A673 (cell line): ENCODE measurements at regions not wholly inside any gene's neighbourhood (a gene's known extent, or its start where the extent isn't known, plus 50 kb on each side); places are given as distances from the start of the nearest gene placed in this dataset.

Source experiments
- BruUV-seq: library from RNA; stranded (reverse); fragments of 400-500 nt; replicated peaks from 2 replicates; lab custom pipeline; 2021; lab: Mats Ljungman, UMichigan
- CTCF ChIA-PET: fragments of 300-600 bp; sonication (Branson Sonifier 250); formaldehyde crosslinking; loops from one replicate; lab custom pipeline; 2022; ENCODE audit warnings: antibody characterized with exemption; lab: Charles Lee
- POLR2A ChIA-PET: fragments of 300-600 bp; sonication (Branson Sonifier 250); formaldehyde crosslinking; loops from one replicate; lab custom pipeline; 2022; ENCODE audit warnings: antibody characterized with exemption; ENCODE audit not compliant: low non-redundant PET; lab: Charles Lee
- DNase-seq: peaks from one replicate; pipeline ENCODE4 v3.0.0-alpha.2; 2015; ENCODE audit warnings: low spot score
- H3K27ac ChIP-seq: fragments of 200-600 bp; sonication (generic); 2 replicates; pipeline ENCODE4 v1.5.1; 2016; ENCODE audit warnings: mixed run types, low read depth, mild to moderate bottlenecking, mixed read lengths, antibody characterized with exemption, low read length; ENCODE audit not compliant: poor library complexity, severe bottlenecking
- H3K27me3 ChIP-seq: fragments of 200-600 bp; sonication (generic); replicated peaks from 2 replicates; pipeline ENCODE4 v1.6.1; 2017; ENCODE audit warnings: mixed run types, low read depth, mild to moderate bottlenecking, mixed read lengths, antibody characterized with exemption, low read length; ENCODE audit not compliant: insufficient read depth, poor library complexity
- H3K36me3 ChIP-seq: fragments of 200-600 bp; sonication (generic); 2 replicates; pipeline ENCODE4 v1.6.1; 2016; ENCODE audit warnings: mixed run types, mild to moderate bottlenecking, mixed read lengths, antibody characterized with exemption, low read length; ENCODE audit not compliant: insufficient read depth, poor library complexity, severe bottlenecking
- H3K4me1 ChIP-seq: fragments of 200-600 bp; sonication (generic); 2 replicates; pipeline ENCODE4 v1.6.1; 2017; ENCODE audit warnings: mixed run types, mild to moderate bottlenecking, mixed read lengths, antibody characterized with exemption, low read length; ENCODE audit not compliant: insufficient read depth, poor library complexity, severe bottlenecking
- H3K4me3 ChIP-seq: fragments of 200-600 bp; sonication (generic); 2 replicates; pipeline ENCODE4 v1.5.1; 2016; ENCODE audit warnings: low read depth, mixed run types, mild to moderate bottlenecking, mixed read lengths, low read length; ENCODE audit not compliant: poor library complexity, severe bottlenecking
- H3K9me3 ChIP-seq: fragments of 200-600 bp; sonication (generic); 2 replicates; pipeline ENCODE4 v1.6.1; 2016; ENCODE audit warnings: mixed run types, low read depth, mild to moderate bottlenecking, mixed read lengths, antibody characterized with exemption, low read length; ENCODE audit not compliant: poor library complexity, severe bottlenecking
- CTCF ChIP-seq: fragments of 300-800, 200-600 bp; sonication (generic); conservative IDR thresholded peaks from 2 replicates; pipeline ENCODE4 v1.5.1; 2017; ENCODE audit warnings: low read depth, mild to moderate bottlenecking, antibody characterized with exemption, low read length, moderate library complexity, mixed read lengths
- EZH2 ChIP-seq: fragments of 200-600 bp; sonication (generic); IDR thresholded peaks from 2 replicates; pipeline ENCODE4 v1.6.1; 2017; ENCODE audit warnings: borderline replicate concordance, low read depth, mild to moderate bottlenecking, mixed read lengths, antibody characterized with exemption, low read length; ENCODE audit not compliant: poor library complexity, severe bottlenecking
- intact Hi-C: fragments of 100-400 bp; cut with micrococcal nuclease; formaldehyde crosslinking; loops from one replicate; pipeline ENCODE4 v1.10.0; 2022; ENCODE audit not compliant: unreplicated experiment

GRCh38 chr6:101015541-101015940, 134.4 kb upstream of the ASCC3 start:
- intact Hi-C loops: no loop called here
- no peaks in the 10 kb centered on the region for H3K9me3 ChIP-seq
- ChIA-PET CTCF (no interaction called here), POLR2A (no interaction called here)
- no TSS peak for BruUV-seq
- H3K4me1 ChIP-seq: peaks cover 14% of the 10 kb centered on the region
- no peak for DNase-seq
- no peak for TF ChIP-seq CTCF
- TF ChIP-seq EZH2: no peak
- H3K27me3 ChIP-seq: no peaks in the 10 kb centered on the region
- no peak overlapping the region for H3K4me3 ChIP-seq
- H3K27ac ChIP-seq: no peak overlapping the region
- no peaks in the 10 kb centered on the region for H3K36me3 ChIP-seq

- Histone ChIP-seq H3K36me3 (no peaks in the 10 kb centered on the region), H3K4me3 (no peak overlapping the region), H3K4me1 (peaks cover 14% of the 10 kb centered on the region), H3K27me3 (no peaks in the 10 kb centered on the region), H3K9me3 (no peaks in the 10 kb centered on the region), H3K27ac (no peak overlapping the region)
- ChIA-PET CTCF (no interaction called here), POLR2A (no interaction called here)
- no TSS peak for BruUV-seq
- intact Hi-C loops: no loop called here
- DNase-seq: no peak
- TF ChIP-seq CTCF (no peak), EZH2 (no peak)
Observed at GRCh38 chr6:101016163-101016562, 135.0 kb upstream of the ASCC3 start.

DNA sequence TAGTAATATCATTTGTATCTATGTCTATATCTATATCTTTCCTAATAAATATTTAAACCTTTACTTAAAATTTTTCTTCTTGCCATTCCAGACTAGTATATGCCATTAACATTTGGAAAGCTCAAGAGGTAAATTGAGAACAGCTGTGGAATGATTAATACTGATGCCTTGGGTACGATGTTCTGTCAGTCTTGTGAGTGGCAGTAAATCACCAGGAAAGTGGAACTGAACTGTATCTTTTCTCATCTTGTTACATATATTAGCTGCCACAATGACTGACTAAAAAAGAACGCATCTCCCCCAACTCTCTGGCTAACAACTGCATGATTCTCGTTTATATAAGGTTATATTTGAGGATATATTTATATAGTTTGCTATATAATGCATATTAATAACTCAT, 137.0 kb upstream of the ASCC3 start:
- CTCF ChIA-PET: no interaction called here
- POLR2A ChIA-PET: no interaction called here
- no TSS peak for BruUV-seq
- TF ChIP-seq CTCF: no peak
- no peak for TF ChIP-seq EZH2
- no peak overlapping the region for H3K4me3 ChIP-seq
- H3K36me3 ChIP-seq: no peaks in the 10 kb centered on the region
- DNase-seq: peak; percentile 62
- no peak overlapping the region for H3K27ac ChIP-seq
- no peaks in the 10 kb centered on the region for H3K9me3 ChIP-seq
- H3K27me3 ChIP-seq: no peaks in the 10 kb centered on the region
- peaks cover 14% of the 10 kb centered on the region for H3K4me1 ChIP-seq
- intact Hi-C loops: no loop called here
